HepG2 (cell line): ENCODE measurements at regions not wholly inside any gene's neighbourhood (a gene's known extent, or its start where the extent isn't known, plus 50 kb on each side); places are given as distances from the start of the nearest gene placed in this dataset.

Experiments
- BORCS8-MEF2B ChIP-seq: sonication (generic); formaldehyde crosslinking; IDR thresholded peaks from 2 replicates; pipeline ENCODE4 v1.8.0; 2022; ENCODE audit warnings: mild to moderate bottlenecking, missing genetic modification reagents
- CCDC6 ChIP-seq: sonication (generic); formaldehyde crosslinking; IDR thresholded peaks from 2 replicates; pipeline ENCODE4 v1.8.1; 2022; ENCODE audit warnings: mild to moderate bottlenecking, missing genetic modification reagents, moderate library complexity
- CHD4 ChIP-seq: fragments of 200-600 bp; sonication (generic); IDR thresholded peaks from 2 replicates; pipeline ENCODE4 v1.7.0; 2017; ENCODE audit warnings: mild to moderate bottlenecking, low read length, borderline replicate concordance
- GABPA ChIP-seq, 2 experiments: IDR thresholded peaks; 2 replicates each; pipeline ENCODE4 v1.6.1; 2011 to 2016; ENCODE audit warnings: low read depth in 2 of 2, low read length in 1 of 2, missing biosample characterization in 1 of 2, missing genetic modification characterization in 1 of 2
- HNF4G ChIP-seq, 2 experiments: sonication (generic) in 1 of 2; formaldehyde crosslinking in 1 of 2; IDR thresholded peaks; 2 replicates each; pipeline versions ENCODE4 v1.4.0 to v1.6.1; 2011 to 2020; ENCODE audit warnings: borderline replicate concordance in 2 of 2, low read depth in 2 of 2, mild to moderate bottlenecking in 2 of 2, low read length in 1 of 2, missing genetic modification reagents in 1 of 2, moderate library complexity in 1 of 2
- PLRG1 ChIP-seq: fragments of 450-650 bp; conservative IDR thresholded peaks from 2 replicates; pipeline ENCODE4 v1.6.1; 2016
- RAD21 ChIP-seq: fragments of 450-650 bp; formaldehyde crosslinking; IDR thresholded peaks from 2 replicates; pipeline ENCODE4 v1.5.0; 2020; ENCODE audit warnings: mild to moderate bottlenecking
- XRCC5 ChIP-seq: fragments of 200-400 bp; formaldehyde crosslinking; optimal IDR thresholded peaks from 2 replicates; pipeline ENCODE3; 2017; ENCODE audit warnings: mild to moderate bottlenecking, low read length
- ZBTB37 ChIP-seq: sonication (generic); formaldehyde crosslinking; IDR thresholded peaks from 2 replicates; pipeline ENCODE4 v1.4.0; 2020; ENCODE audit warnings: mild to moderate bottlenecking, missing genetic modification reagents
- ZFX ChIP-seq: sonication (generic); formaldehyde crosslinking; IDR thresholded peaks from 2 replicates; pipeline ENCODE4 v1.4.0; 2020; ENCODE audit warnings: mild to moderate bottlenecking, low read depth, missing genetic modification reagents, moderate library complexity
- ZNF263 ChIP-seq: sonication (generic); formaldehyde crosslinking; IDR thresholded peaks from 2 replicates; pipeline ENCODE4 v1.4.0; 2020; ENCODE audit warnings: missing genetic modification reagents
- ZNF354B ChIP-seq: sonication (generic); formaldehyde crosslinking; IDR thresholded peaks from 2 replicates; pipeline ENCODE4 v1.8.0; 2022; ENCODE audit warnings: mild to moderate bottlenecking, missing genetic modification reagents
- TF ChIP-seq, protein P1 (sequence below): sonication (generic); formaldehyde crosslinking; IDR thresholded peaks from 2 replicates; pipeline ENCODE4 v1.5.0; 2020; ENCODE audit warnings: mild to moderate bottlenecking, missing genetic modification reagents, moderate library complexity
- TF ChIP-seq, protein P2 (sequence below): sonication (generic); formaldehyde crosslinking; IDR thresholded peaks from 2 replicates; pipeline ENCODE4 v1.4.0; 2020; ENCODE audit warnings: low read depth, missing genetic modification reagents

GRCh38 chr2:11011359-11011758, 99.6 kb downstream of the KCNF1 start:
- TF ChIP-seq ZNF263 (no peak), PLRG1 (no peak), CCDC6 (no peak), ZNF354B (CRISPR knock-in tag) (no peak), CHD4 (no peak), RAD21 (CRISPR knock-in tag) (no peak), ZBTB37 (CRISPR knock-in tag) (no peak), XRCC5 (no peak), GABPA (IDR thresholded peaks at IDR 0.05; ENCODE audit: low read depth, low read length) (no peak), GABPA (CRISPR knock-in tag; IDR thresholded peaks at IDR 0.05; ENCODE audit: low read depth) (no peak), ZFX (no peak), HNF4G (IDR thresholded peaks at IDR 0.05; ENCODE audit: borderline replicate concordance, low read depth, low read length) (no peak), HNF4G (CRISPR knock-in tag; IDR thresholded peaks at IDR 0.05; ENCODE audit: borderline replicate concordance, low read depth) (no peak), BORCS8-MEF2B (no peak)
- TF ChIP-seq, protein P1, sequence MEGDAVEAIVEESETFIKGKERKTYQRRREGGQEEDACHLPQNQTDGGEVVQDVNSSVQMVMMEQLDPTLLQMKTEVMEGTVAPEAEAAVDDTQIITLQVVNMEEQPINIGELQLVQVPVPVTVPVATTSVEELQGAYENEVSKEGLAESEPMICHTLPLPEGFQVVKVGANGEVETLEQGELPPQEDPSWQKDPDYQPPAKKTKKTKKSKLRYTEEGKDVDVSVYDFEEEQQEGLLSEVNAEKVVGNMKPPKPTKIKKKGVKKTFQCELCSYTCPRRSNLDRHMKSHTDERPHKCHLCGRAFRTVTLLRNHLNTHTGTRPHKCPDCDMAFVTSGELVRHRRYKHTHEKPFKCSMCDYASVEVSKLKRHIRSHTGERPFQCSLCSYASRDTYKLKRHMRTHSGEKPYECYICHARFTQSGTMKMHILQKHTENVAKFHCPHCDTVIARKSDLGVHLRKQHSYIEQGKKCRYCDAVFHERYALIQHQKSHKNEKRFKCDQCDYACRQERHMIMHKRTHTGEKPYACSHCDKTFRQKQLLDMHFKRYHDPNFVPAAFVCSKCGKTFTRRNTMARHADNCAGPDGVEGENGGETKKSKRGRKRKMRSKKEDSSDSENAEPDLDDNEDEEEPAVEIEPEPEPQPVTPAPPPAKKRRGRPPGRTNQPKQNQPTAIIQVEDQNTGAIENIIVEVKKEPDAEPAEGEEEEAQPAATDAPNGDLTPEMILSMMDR (CRISPR knock-in tag): no peak
- TF ChIP-seq, protein P2, sequence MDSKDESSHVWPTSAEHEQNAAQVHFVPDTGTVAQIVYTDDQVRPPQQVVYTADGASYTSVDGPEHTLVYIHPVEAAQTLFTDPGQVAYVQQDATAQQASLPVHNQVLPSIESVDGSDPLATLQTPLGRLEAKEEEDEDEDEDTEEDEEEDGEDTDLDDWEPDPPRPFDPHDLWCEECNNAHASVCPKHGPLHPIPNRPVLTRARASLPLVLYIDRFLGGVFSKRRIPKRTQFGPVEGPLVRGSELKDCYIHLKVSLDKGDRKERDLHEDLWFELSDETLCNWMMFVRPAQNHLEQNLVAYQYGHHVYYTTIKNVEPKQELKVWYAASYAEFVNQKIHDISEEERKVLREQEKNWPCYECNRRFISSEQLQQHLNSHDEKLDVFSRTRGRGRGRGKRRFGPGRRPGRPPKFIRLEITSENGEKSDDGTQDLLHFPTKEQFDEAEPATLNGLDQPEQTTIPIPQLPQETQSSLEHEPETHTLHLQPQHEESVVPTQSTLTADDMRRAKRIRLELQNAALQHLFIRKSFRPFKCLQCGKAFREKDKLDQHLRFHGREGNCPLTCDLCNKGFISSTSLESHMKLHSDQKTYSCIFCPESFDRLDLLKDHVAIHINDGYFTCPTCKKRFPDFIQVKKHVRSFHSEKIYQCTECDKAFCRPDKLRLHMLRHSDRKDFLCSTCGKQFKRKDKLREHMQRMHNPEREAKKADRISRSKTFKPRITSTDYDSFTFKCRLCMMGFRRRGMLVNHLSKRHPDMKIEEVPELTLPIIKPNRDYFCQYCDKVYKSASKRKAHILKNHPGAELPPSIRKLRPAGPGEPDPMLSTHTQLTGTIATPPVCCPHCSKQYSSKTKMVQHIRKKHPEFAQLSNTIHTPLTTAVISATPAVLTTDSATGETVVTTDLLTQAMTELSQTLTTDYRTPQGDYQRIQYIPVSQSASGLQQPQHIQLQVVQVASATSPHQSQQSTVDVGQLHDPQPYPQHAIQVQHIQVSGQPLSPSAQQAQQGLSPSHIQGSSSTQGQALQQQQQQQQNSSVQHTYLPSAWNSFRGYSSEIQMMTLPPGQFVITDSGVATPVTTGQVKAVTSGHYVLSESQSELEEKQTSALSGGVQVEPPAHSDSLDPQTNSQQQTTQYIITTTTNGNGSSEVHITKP (CRISPR knock-in tag): no peak
